HG03060 (cell line): ENCODE measurements at regions not wholly inside any gene's neighbourhood (a gene's known extent, or its start where the extent isn't known, plus 50 kb on each side); places are given as distances from the start of the nearest gene placed in this dataset.
"Not testable (repeated sequence)": the region's sequence is repeated elsewhere in the genome, so short reads cannot be mapped to it uniquely, and the experiment has no call there.

Experiments
- ATAC-seq: cut with Tn5 transposase; IDR thresholded peaks from one replicate; pipeline ENCODE4 v1.9.1; 2021; ENCODE audit warnings: low read depth, moderate number of reproducible peaks; ENCODE audit not compliant: unreplicated experiment

GRCh38 chr2:8115966-8116365 is 565.9 kb upstream of the ID2 start:
- ATAC-seq = no peak

DNA sequence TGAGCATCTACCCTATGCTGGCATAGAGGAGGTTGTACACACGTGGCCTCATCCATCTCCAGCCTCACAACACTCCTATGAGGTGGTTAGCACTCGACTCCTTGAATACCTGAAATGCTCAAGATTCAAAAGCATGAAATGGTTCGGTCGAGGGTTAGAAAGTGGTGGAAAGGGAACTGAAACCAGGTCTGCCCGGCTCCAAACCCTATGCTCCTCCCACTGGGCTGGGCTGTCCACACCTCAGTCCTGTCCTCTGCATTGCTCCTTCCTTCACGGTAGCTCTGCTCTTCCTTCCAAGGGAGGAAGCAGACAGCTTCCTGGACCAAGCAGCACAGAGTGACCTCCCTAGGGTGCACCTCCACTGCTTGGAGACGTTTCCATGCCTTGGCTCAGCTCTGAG is 565.2 kb upstream of the ID2 start:
- ATAC-seq = peak; percentile 83

DNA sequence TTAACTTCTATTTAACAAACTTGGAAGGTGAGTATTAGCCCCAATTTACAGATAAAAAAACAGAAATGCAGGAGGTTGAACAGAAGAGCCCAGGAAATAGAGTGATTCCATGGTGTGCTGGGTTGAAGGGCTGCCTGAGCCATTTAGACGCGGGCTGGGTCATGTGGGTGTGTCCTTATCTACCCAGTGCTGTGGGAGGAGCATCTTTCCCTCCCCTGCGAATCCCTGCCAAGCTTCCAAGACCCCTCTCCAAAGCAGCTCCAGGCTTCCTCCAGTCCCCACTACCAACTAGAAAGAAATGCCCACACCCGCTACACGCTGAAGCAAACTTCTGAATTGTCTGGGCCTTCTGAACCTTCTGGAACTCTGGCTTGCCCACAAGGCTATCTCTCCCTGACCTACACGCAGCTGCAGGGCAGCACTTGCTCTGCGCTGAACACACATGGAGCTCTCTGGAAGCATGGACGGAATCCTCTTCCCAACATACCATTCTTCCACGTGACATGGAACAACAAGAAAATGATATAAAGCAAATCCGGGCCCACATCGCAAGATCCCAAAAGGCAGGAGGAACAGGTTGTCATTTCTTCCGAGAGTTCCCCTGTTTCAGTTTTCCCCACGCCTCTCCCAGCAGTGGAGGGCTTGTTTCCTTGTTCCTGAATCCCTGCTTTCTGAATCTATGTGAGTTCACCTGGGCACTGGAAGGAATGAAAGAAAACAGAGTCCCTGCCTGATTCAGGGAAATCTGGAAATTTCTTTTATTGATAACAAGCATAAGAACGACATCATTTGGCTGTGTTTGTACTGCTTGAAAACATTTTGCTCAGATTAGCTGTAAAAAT is 562.7 kb upstream of the ID2 start:
- no peak for ATAC-seq

GRCh38 chr2:8119782-8120505 is 561.9 kb upstream of the ID2 start:
- no peak for ATAC-seq

- ATAC-seq = no peak
These were observed 561.4 kb upstream of the ID2 start for GRCh38 chr2:8120506-8120860.

GRCh38 chr2:8121022-8121825 is 560.6 kb upstream of the ID2 start:
- ATAC-seq = no peak

DNA sequence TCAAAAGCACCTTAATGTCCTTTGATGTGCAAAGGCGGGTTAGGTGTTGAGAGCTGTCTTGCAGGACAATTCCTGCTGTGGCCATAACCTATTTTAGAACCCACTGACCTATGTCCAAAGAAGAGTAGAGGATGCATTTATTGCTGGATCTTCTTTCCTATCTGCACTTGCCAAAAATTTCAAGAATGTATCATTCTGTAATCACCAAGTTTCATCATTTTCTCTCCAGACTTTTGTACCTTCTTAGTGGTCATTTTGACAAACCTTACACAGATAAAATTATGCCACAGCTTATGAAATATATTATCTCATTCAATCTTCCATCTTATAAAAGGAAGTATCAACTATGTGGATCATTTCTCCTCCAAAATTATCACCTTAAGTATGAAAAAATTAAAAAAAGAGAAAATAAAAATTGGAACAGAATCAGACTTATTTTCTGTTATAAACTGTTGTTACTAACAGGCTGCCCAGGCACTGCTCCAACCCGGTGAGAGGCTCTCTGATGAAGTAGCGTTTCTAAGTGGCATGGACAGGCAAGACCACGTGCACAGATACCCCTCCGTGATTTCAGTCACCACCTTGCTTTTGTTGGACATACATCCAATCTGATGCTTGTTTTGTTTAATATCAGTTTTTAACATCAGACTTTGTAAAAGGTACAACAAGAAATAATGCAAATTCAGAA is 559.9 kb upstream of the ID2 start:
- ATAC-seq = no peak

DNA sequence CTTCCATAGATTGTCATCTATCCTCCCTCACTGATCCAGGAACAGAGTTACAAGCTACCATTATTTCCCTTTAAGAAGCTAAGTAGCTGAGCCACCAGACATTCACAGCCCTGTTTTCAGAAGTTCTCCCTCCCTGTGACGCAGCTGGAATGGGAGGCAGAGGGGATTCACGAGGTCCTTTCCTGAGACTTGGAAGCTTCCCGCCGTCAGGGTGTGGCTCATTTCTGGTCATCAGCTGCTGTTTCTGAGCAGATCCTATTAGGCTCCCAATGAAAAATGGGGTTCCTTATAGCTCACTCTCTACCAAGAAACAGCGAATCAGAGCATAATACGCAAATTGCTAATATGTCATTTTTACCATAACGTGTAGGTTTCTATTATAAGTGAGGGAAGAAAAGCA is 559.3 kb upstream of the ID2 start:
- no peak for ATAC-seq

- ATAC-seq = no peak
These were observed 558.4 kb upstream of the ID2 start for GRCh38 chr2:8123464-8123863.

- ATAC-seq = no peak
These were observed 555.8 kb upstream of the ID2 start for GRCh38 chr2:8125741-8126711.

- ATAC-seq = no peak
These were observed 555.1 kb upstream of the ID2 start for GRCh38 chr2:8126783-8127182.

DNA sequence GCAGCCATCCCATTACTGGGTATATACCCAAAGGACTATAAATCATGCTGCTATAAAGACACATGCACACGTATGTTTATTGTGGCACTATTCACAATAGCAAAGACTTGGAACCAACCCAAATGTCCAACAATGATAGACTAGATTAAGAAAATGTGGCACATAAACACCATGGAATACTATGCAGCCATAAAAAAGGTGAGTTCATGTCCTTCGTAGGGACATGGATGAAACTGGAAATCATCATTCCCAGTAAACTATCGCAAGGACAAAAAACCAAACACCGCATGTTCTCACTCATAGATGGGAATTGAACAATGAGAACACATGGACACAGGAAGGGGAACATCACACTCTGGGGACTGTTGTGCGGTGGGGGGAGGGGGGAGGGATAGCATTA is 550.4 kb upstream of the ID2 start:
- not testable (repeated sequence) for ATAC-seq

- no peak for ATAC-seq
These were observed 549.5 kb upstream of the ID2 start for GRCh38 chr2:8132351-8132831.

DNA sequence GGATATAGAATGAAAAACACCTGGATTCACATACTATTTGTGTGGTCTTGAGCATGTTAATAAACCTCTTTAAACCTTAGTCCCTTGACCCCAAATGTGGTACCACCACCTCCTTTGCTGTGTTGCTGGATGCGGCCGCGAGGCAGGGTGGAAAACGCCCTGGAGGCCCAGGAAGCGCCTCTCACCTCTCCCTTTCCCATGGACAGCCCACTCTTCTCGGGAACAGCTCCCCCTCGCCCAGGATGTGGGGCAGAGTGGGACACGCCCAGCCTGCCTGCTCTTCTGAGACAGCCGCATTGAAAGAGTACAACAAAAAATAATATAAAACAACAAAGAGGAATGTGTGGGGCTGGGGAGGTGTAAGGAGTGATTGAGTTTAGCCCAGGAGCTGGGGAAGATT is 549.0 kb upstream of the ID2 start:
- no peak for ATAC-seq

DNA sequence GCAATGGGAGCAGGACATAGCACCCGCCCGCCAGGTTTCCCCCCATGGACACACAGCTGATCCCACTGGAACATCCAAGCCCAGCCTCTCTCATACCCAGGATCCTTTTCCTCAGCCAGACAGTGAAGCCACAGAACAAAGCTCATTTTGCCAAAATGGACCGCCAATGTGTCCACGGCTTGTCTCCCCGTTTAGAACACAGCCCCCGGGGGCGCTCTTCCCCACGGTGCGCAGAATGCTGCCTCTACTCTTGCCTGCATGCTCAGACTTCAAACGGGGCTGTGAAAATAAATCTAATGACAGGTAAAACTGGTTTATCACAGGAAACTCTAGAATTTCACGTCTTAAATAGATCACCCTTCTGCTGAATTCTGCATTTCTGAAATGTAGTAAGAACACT is 548.5 kb upstream of the ID2 start:
- no peak for ATAC-seq

DNA sequence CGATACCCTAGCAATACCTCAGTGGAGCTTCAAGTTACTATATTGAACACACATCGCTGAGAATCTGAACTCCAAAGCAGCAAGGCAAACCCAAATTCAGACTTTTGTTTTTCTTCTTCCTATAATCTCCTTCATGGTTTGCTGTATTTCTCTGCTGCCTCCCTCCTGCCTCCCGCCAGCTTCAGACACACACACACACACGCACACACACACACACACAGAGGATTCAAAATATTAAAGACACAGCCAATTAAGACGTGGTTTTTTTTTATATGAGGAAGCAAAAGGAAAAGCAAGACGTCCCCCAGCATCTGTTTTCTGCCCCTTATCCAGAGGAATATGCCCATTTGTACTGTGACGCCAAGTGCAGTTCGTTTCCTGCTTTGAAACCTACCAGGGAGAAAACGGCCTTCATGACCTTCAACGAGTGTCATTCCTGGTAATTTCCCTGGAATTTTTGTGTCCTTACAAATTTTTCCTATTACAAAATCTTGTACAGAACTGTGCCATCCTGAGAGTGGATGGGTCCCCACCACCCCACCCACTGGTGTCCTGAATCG is 547.9 kb upstream of the ID2 start:
- no peak for ATAC-seq

DNA sequence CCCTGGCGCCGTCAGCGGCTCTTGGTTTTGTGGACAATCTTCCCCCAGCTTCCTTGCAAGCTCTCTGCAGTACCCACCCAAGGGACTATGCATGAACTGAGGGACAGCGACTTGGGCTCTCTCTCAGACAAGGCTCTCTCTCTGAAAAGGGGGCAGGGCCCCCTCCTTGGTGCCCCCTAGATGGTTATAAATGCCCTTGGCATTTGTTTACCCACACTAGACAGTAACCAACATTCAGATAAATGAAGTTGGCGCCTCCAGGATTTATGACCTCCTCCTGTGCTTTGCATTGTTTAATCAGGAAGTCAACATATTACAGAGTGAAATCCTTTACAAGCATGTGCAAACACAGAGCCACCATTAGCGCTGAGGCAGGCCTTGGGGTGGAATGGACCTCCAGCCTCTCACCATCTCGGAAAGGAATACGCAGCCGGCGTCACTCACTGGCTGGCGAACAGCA is 547.4 kb upstream of the ID2 start:
- ATAC-seq = no peak

DNA sequence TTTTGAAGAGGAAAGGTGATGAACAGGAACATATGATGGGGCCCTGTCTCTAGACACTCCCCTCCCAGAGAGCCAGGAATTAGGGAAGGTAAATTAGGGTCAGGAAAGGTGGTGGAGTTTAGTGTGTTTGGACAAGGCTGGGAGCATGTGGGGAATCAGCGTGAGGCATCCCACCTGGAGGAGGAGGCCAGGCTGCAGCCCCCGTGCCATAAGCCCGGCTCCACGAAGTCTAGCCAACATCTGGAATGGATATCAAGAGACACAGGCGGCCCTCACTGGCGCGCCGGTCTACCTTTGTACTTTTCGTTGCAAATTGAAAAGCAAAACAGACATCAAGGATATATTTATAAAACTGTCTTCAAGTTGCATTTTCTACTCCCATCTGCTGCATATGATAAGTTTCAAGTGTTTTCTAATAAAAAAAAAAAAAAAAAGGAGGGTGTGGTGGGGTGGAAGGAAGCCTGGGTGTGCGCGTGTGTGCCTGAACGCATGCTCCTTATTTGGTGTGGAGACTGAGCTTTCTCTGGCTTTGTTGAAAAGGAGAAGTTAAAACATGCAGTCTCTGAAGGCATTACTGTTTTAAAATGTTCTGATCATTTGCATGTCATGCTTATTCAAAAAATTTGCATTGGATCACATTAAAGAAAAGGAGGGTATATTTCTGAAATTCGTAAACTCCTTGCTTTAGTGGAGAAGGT is 546.7 kb upstream of the ID2 start:
- no peak for ATAC-seq
